ENCODE measurements at regions not wholly inside any gene's neighbourhood (a gene's known extent, or its start where the extent isn't known, plus 50 kb on each side); places are given as distances from the start of the nearest gene placed in this dataset.

- TF ChIP-seq, protein P1, sequence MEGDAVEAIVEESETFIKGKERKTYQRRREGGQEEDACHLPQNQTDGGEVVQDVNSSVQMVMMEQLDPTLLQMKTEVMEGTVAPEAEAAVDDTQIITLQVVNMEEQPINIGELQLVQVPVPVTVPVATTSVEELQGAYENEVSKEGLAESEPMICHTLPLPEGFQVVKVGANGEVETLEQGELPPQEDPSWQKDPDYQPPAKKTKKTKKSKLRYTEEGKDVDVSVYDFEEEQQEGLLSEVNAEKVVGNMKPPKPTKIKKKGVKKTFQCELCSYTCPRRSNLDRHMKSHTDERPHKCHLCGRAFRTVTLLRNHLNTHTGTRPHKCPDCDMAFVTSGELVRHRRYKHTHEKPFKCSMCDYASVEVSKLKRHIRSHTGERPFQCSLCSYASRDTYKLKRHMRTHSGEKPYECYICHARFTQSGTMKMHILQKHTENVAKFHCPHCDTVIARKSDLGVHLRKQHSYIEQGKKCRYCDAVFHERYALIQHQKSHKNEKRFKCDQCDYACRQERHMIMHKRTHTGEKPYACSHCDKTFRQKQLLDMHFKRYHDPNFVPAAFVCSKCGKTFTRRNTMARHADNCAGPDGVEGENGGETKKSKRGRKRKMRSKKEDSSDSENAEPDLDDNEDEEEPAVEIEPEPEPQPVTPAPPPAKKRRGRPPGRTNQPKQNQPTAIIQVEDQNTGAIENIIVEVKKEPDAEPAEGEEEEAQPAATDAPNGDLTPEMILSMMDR (IDR thresholded peaks at IDR 0.05): no peak
- no peak for TF ChIP-seq POLR2A (IDR thresholded peaks at IDR 0.05)
These were observed 255.3 kb downstream of the CYP26B1 start for GRCh38 chr2:71892423-71892730.
